H1 (cell line): ENCODE measurements at regions not wholly inside any gene's neighbourhood (a gene's known extent, or its start where the extent isn't known, plus 50 kb on each side); places are given as distances from the start of the nearest gene placed in this dataset.

Experiments
- CTCF ChIA-PET: fragments of 300-600 bp; sonication (Branson Sonifier 250); formaldehyde crosslinking; loops from one replicate; lab custom pipeline; 2021; ENCODE audit not compliant: partially characterized antibody; lab: Charles Lee
- POLR2A ChIA-PET: fragments of 300-600 bp; sonication (Branson Sonifier 250); formaldehyde crosslinking; loops from one replicate; lab custom pipeline; 2021; ENCODE audit warnings: inconsistent platforms; ENCODE audit not compliant: partially characterized antibody; lab: Charles Lee
- DNase-seq, 2 experiments: peaks; one replicate each; pipeline versions ENCODE4 v3.0.0 to v3.0.0-alpha.2; 2010 to 2022; ENCODE audit warnings: low spot score in 2 of 2, low read depth in 1 of 2, mixed read lengths in 1 of 2
- FAIRE-seq: peaks from 2 replicates; lab custom pipeline; 2011; peaks lifted over from hg19 to GRCh38; lab: Jason Lieb, UNC
- H2AFZ ChIP-seq: 2 replicates; pipeline ENCODE4 v1.8.1; 2012; ENCODE audit warnings: low read length, inconsistent platforms
- H2AK5ac ChIP-seq: 2 replicates; pipeline ENCODE4 v1.6.1; 2013; ENCODE audit warnings: low read depth, low read length
- H2BK120ac ChIP-seq: replicated peaks from 2 replicates; pipeline ENCODE3; 2013; ENCODE audit warnings: low read depth, low read length, inconsistent platforms
- H2BK12ac ChIP-seq: 2 replicates; pipeline ENCODE4 v1.6.1; 2013; ENCODE audit warnings: low read depth, low read length
- H2BK15ac ChIP-seq: 2 replicates; pipeline ENCODE4 v1.6.1; 2013; ENCODE audit warnings: low read length
- H2BK20ac ChIP-seq: 2 replicates; pipeline ENCODE4 v1.6.1; 2013; ENCODE audit warnings: low read length
- H2BK5ac ChIP-seq: 2 replicates; pipeline ENCODE4 v1.6.1; 2013; ENCODE audit warnings: low read depth, low read length
- H3K14ac ChIP-seq: 2 replicates; pipeline ENCODE4 v1.6.1; 2013; ENCODE audit warnings: inconsistent platforms; ENCODE audit not compliant: insufficient read length
- H3K18ac ChIP-seq: 2 replicates; pipeline ENCODE4 v1.6.1; 2013; ENCODE audit warnings: low read length; ENCODE audit errors: extremely low read depth
- H3K23ac ChIP-seq: 2 replicates; pipeline ENCODE4 v1.6.1; 2013; ENCODE audit warnings: inconsistent platforms; ENCODE audit not compliant: insufficient read length
- H3K23me2 ChIP-seq: 2 replicates; pipeline ENCODE4 v1.6.1; 2013; ENCODE audit warnings: low read depth, low read length
- H3K27ac ChIP-seq: 2 replicates; pipeline ENCODE4 v1.6.1; 2011; ENCODE audit warnings: low read depth, low read length, inconsistent platforms
- H3K27me3 ChIP-seq, 4 experiments: replicated peaks in 1 of 4; 1 replicate in 1 of 4; 2 replicates in 3 of 4; pipeline versions ENCODE4 v1.6.1 to v1.8.1; 2011 to 2013; ENCODE audit warnings: low read length in 3 of 4, mild to moderate bottlenecking in 3 of 4, inconsistent platforms in 2 of 4, mixed read lengths in 2 of 4, moderate library complexity in 1 of 4; ENCODE audit not compliant: control insufficient read depth in 3 of 4, insufficient read depth in 3 of 4; ENCODE audit errors: extremely low read depth in 1 of 4
- H3K36me3 ChIP-seq, 4 experiments: 2 replicates each; pipeline versions ENCODE4 v1.6.1 to v1.8.1; 2011 to 2013; ENCODE audit warnings: mild to moderate bottlenecking in 4 of 4, low read length in 3 of 4, moderate library complexity in 2 of 4, control low read depth in 1 of 4, inconsistent platforms in 1 of 4; ENCODE audit not compliant: insufficient read depth in 4 of 4, control insufficient read depth in 2 of 4
- H3K4ac ChIP-seq: replicated peaks from 2 replicates; pipeline ENCODE3; 2013; ENCODE audit warnings: low read length, low read depth, mixed read lengths, inconsistent platforms; ENCODE audit not compliant: insufficient read length
- H3K4me1 ChIP-seq, 4 experiments: replicated peaks in 1 of 4; 1 replicate in 1 of 4; 2 replicates in 3 of 4; pipeline versions ENCODE4 v1.6.1 to v1.8.1; 2011 to 2013; ENCODE audit warnings: low read length in 3 of 4, inconsistent platforms in 2 of 4, mixed read lengths in 1 of 4; ENCODE audit not compliant: insufficient read depth in 4 of 4, control insufficient read depth in 3 of 4
- H3K4me2 ChIP-seq, 2 experiments: 2 replicates each; pipeline versions ENCODE4 v1.6.1 to v1.8.1; 2011 to 2013; ENCODE audit warnings: low read depth in 2 of 2, low read length in 2 of 2, control low read depth in 1 of 2, inconsistent platforms in 1 of 2, mild to moderate bottlenecking in 1 of 2; ENCODE audit not compliant: insufficient read depth in 1 of 2
- H3K4me3 ChIP-seq, 4 experiments: fragments of 200-600, 300-600 bp in 1 of 4; sonication (generic), shearing (Covaris generic), sonication (Bioruptor Twin) in 1 of 4; 2 replicates each; pipeline versions ENCODE4 v1.5.1 to v1.8.1; 2011 to 2016; ENCODE audit warnings: low read length in 4 of 4, low read depth in 3 of 4, control low read depth in 2 of 4, inconsistent platforms in 2 of 4, mild to moderate bottlenecking in 2 of 4, mixed read lengths in 1 of 4, moderate library complexity in 1 of 4; ENCODE audit not compliant: insufficient read depth in 2 of 4; ENCODE audit errors: extremely low read depth in 1 of 4
- H3K56ac ChIP-seq: replicated peaks from 2 replicates; pipeline ENCODE3; 2013; ENCODE audit warnings: low read depth, mild to moderate bottlenecking, mixed read lengths, low read length, inconsistent platforms; ENCODE audit not compliant: insufficient read length
- H3K79me1 ChIP-seq: 2 replicates; pipeline ENCODE4 v1.6.1; 2013; ENCODE audit warnings: low read depth, low read length, control low read depth
- H3K79me2 ChIP-seq, 2 experiments: 2 replicates each; pipeline versions ENCODE4 v1.6.1 to v1.8.1; 2012 to 2013; ENCODE audit warnings: low read length in 2 of 2, mild to moderate bottlenecking in 2 of 2, inconsistent platforms in 1 of 2; ENCODE audit not compliant: insufficient read depth in 2 of 2, control insufficient read depth in 1 of 2
- H3K9ac ChIP-seq, 4 experiments: replicated peaks in 1 of 4; 1 replicate in 1 of 4; 2 replicates in 3 of 4; pipeline versions ENCODE4 v1.6.1 to v1.8.1; 2011 to 2013; ENCODE audit warnings: low read depth in 3 of 4, low read length in 3 of 4, control low read depth in 2 of 4, mild to moderate bottlenecking in 2 of 4, moderate library complexity in 2 of 4, inconsistent platforms in 1 of 4; ENCODE audit errors: extremely low read depth in 1 of 4
- H3K9me3 ChIP-seq, 2 experiments: 2 replicates each; pipeline versions ENCODE4 v1.6.1 to v1.8.1; 2012 to 2013; ENCODE audit warnings: mild to moderate bottlenecking in 2 of 2, moderate library complexity in 2 of 2, control low read depth in 1 of 2, inconsistent platforms in 1 of 2, low read depth in 1 of 2, low read length in 1 of 2, mixed read lengths in 1 of 2; ENCODE audit not compliant: insufficient read depth in 2 of 2
- H4K20me1 ChIP-seq, 2 experiments: replicated peaks in 1 of 2; 2 replicates each; pipeline versions ENCODE3 to v1.8.1; 2011 to 2013; ENCODE audit warnings: inconsistent platforms in 2 of 2, low read length in 2 of 2, mild to moderate bottlenecking in 1 of 2; ENCODE audit not compliant: insufficient read depth in 2 of 2, control insufficient read depth in 1 of 2
- H4K5ac ChIP-seq: 2 replicates; pipeline ENCODE4 v1.6.1; 2013; ENCODE audit warnings: low read length, low read depth, mixed read lengths, inconsistent platforms; ENCODE audit not compliant: insufficient read length
- H4K8ac ChIP-seq: 2 replicates; pipeline ENCODE4 v1.8.0; 2013; ENCODE audit warnings: mild to moderate bottlenecking, moderate library complexity, low read length, inconsistent platforms; ENCODE audit not compliant: insufficient read depth; ENCODE audit errors: extremely low read depth
- H4K91ac ChIP-seq: replicated peaks from 2 replicates; pipeline ENCODE3; 2013; ENCODE audit warnings: low read length, mixed read lengths, inconsistent platforms; ENCODE audit not compliant: insufficient read length
- BRCA1 ChIP-seq: IDR thresholded peaks from 2 replicates; pipeline ENCODE4 v1.6.1; 2012; ENCODE audit warnings: low read depth, low read length, improper control_type of control experiment
- CBX8 ChIP-seq: fragments of 300-800, 300-1000 bp; sonication (generic); IDR thresholded peaks from 2 replicates; pipeline ENCODE4 v1.7.1; 2016; ENCODE audit warnings: low read depth, low read length, borderline replicate concordance
- CTBP2 ChIP-seq: IDR thresholded peaks from 2 replicates; pipeline ENCODE4 v1.7.0; 2011; ENCODE audit warnings: borderline replicate concordance, mild to moderate bottlenecking, moderate library complexity, mixed read lengths, low read length; ENCODE audit not compliant: insufficient read depth, insufficient read length
- EZH2 ChIP-seq: fragments of 200-600 bp; sonication (generic); IDR thresholded peaks from 2 replicates; pipeline ENCODE4 v1.7.1; 2012; ENCODE audit warnings: low read depth, mild to moderate bottlenecking, moderate library complexity, low read length, inconsistent platforms; ENCODE audit not compliant: severe bottlenecking
- FOSL1 ChIP-seq: IDR thresholded peaks from 2 replicates; pipeline ENCODE4 v1.6.1; 2011; ENCODE audit warnings: mild to moderate bottlenecking, low read depth, low read length, moderate library complexity; ENCODE audit not compliant: insufficient read depth
- GABPA ChIP-seq: IDR thresholded peaks from 2 replicates; pipeline ENCODE4 v1.6.1; 2011; ENCODE audit warnings: mild to moderate bottlenecking, low read length, moderate library complexity, borderline replicate concordance; ENCODE audit not compliant: insufficient read depth
- PHF8 ChIP-seq: fragments of 200-600 bp; sonication (generic); conservative IDR thresholded peaks from 2 replicates; pipeline ENCODE4 v1.7.1; 2012; ENCODE audit warnings: low read depth, mild to moderate bottlenecking, inconsistent platforms, low read length, moderate library complexity
- POLR2AphosphoS5 ChIP-seq: IDR thresholded peaks from 2 replicates; pipeline ENCODE4 v1.6.1; 2011; ENCODE audit warnings: low read depth, low read length
- SAP30 ChIP-seq: fragments of 300-600 bp; sonication (generic); IDR thresholded peaks from 2 replicates; pipeline ENCODE4 v1.7.1; 2012; ENCODE audit warnings: low read length, moderate library complexity, mild to moderate bottlenecking, inconsistent platforms; ENCODE audit not compliant: insufficient read depth, insufficient replicate concordance
- SIRT6 ChIP-seq: IDR thresholded peaks from one replicate; pipeline ENCODE4 v1.7.1; 2012; ENCODE audit warnings: low read length, inconsistent platforms
- TBP ChIP-seq: IDR thresholded peaks from 2 replicates; pipeline ENCODE4 v1.6.1; 2011; ENCODE audit warnings: low read depth, low read length, improper control_type of control experiment
- TCF12 ChIP-seq: IDR thresholded peaks from 2 replicates; pipeline ENCODE4 v1.6.1; 2011; ENCODE audit warnings: low read depth, mild to moderate bottlenecking, low read length
- TEAD4 ChIP-seq: IDR thresholded peaks from 2 replicates; pipeline ENCODE4 v1.6.1; 2012; ENCODE audit warnings: low read depth, low read length, inconsistent platforms, mixed read lengths
- WGBS, 2 experiments: shearing (Covaris generic) in 1 of 2; methylation state at CpG; one replicate each; pipeline versions ENCODE4 v1.1.6 to v1.1.7; 2013 to 2015; ENCODE audit warnings: low lambda C conversion rate in 2 of 2, mixed read lengths in 2 of 2, inconsistent platforms in 1 of 2, low coverage in 1 of 2, missing lambda C conversion rate in 1 of 2; ENCODE audit not compliant: insufficient replicate concordance in 2 of 2, insufficient coverage in 1 of 2, insufficient read length in 1 of 2; ENCODE audit errors: extremely low coverage in 1 of 2, missing lambda C conversion rate in 1 of 2; 5-methylcytosine and 5-hydroxymethylcytosine counted together
- TF ChIP-seq, protein P1 (sequence below): IDR thresholded peaks from 2 replicates; pipeline ENCODE4 v1.6.1; 2011; ENCODE audit warnings: low read length, improper control_type of control experiment

GRCh38 chr9:107554636-107555035, 65.1 kb upstream of the KLF4 start:
- H3K79me2 ChIP-seq: no peaks in the 10 kb centered on the region
- H3K18ac ChIP-seq: no peak overlapping the region
- H3K14ac ChIP-seq: no peak overlapping the region
- H2BK20ac ChIP-seq: no peak overlapping the region
- H3K36me3 ChIP-seq: no peaks in the 10 kb centered on the region
- no peak overlapping the region for H3K9ac ChIP-seq
- H4K5ac ChIP-seq: no peak overlapping the region
- FAIRE-seq (no peak), DNase-seq (no peak)
- H3K79me1 ChIP-seq: no peaks in the 10 kb centered on the region
- no peak overlapping the region for H3K23ac ChIP-seq
- no peak overlapping the region for H3K4me3 ChIP-seq
- WGBS, 2 experiments: 100% methylated on average over 8 of the region's 8 CpGs; no CpG with 5 or more reads in 1 of the 2 experiments
- H2AK5ac ChIP-seq: no peak overlapping the region
- no peaks in the 10 kb centered on the region for H4K20me1 ChIP-seq
- ChIA-PET POLR2A (no interaction called here), CTCF (interaction anchor here (1.5 to 2.1 kb wide), 4 partner anchors 12 to 130 kb away, joined by 3 to 7 read pairs (median 4); no protein-coding TSS in a partner anchor)
- no peaks in the 10 kb centered on the region for H3K9me3 ChIP-seq
- no peak overlapping the region for H3K27ac ChIP-seq
- H3K4me2 ChIP-seq: no peak overlapping the region
- no peak overlapping the region for H3K4ac ChIP-seq
- no peak overlapping the region for H2BK5ac ChIP-seq
- no peak overlapping the region for H2BK120ac ChIP-seq
- no peak overlapping the region for H4K8ac ChIP-seq
- no peak overlapping the region for H4K91ac ChIP-seq
- H3K27me3 ChIP-seq: no peaks in the 10 kb centered on the region
- H2AFZ ChIP-seq: no peak overlapping the region
- no peaks in the 10 kb centered on the region; the same call in 1 of the 2 replicates for H3K23me2 ChIP-seq
- no peaks in the 10 kb centered on the region for H3K4me1 ChIP-seq
- H2BK12ac ChIP-seq: no peak overlapping the region
- H2BK15ac ChIP-seq: no peak overlapping the region
- no peak overlapping the region for H3K56ac ChIP-seq
- no peak for TF ChIP-seq TEAD4
- TF ChIP-seq FOSL1: no peak
- TF ChIP-seq BRCA1: no peak
- no peak for TF ChIP-seq PHF8
- TF ChIP-seq TBP: no peak
- TF ChIP-seq, protein P1, sequence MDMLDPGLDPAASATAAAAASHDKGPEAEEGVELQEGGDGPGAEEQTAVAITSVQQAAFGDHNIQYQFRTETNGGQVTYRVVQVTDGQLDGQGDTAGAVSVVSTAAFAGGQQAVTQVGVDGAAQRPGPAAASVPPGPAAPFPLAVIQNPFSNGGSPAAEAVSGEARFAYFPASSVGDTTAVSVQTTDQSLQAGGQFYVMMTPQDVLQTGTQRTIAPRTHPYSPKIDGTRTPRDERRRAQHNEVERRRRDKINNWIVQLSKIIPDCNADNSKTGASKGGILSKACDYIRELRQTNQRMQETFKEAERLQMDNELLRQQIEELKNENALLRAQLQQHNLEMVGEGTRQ: no peak
- no peak for TF ChIP-seq GABPA
- TF ChIP-seq TCF12: no peak
- no peak for TF ChIP-seq EZH2
- TF ChIP-seq SIRT6: no peak
- TF ChIP-seq CBX8: no peak
- TF ChIP-seq SAP30: no peak
- no peak for TF ChIP-seq CTBP2
- TF ChIP-seq POLR2AphosphoS5: no peak
